ENCODE measurements at regions not wholly inside any gene's neighbourhood (a gene's known extent, or its start where the extent isn't known, plus 50 kb on each side); places are given as distances from the start of the nearest gene placed in this dataset.

- TF ChIP-seq CTCF (IDR thresholded peaks at IDR 0.05 in 4 of 5, conservative IDR thresholded peaks at IDR 0.05 in 1 of 5): peak; percentile 48 to 70 (median 61)
- TF ChIP-seq POLR2A (IDR thresholded peaks at IDR 0.05): no peak
These were observed 147.4 kb upstream of the OLIG3 start for GRCh38 chr6:137641474-137642077.
